NCI-H446 treated with DMSO at 0.1 percent for 48 hours (cell line): ENCODE measurements at regions not wholly inside any gene's neighbourhood (a gene's known extent, or its start where the extent isn't known, plus 50 kb on each side); places are given as distances from the start of the nearest gene placed in this dataset.

Source experiments
- DNase-seq: peaks from one replicate; lab custom pipeline; 2025; lab: John Stamatoyannopoulos, UW

DNA sequence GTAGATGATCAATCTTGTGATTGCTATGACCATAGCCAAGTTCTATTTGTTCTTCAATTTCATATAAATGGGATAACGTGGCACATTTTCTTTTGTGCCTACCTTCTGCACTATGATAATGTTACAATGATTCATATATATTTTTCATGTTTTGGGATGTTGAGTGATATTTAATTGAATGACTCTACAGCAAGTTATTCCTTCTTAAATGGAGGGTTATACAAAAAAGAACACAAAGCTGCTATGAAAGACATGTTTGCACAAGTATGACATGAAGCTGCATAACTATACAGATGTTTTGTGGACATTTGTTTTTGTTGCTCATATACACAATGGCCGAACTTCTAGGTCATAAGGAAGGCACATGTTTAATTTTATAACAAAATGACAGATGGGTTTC lies 356.2 kb downstream of the CBLN2 start:
- no peak for DNase-seq

DNA sequence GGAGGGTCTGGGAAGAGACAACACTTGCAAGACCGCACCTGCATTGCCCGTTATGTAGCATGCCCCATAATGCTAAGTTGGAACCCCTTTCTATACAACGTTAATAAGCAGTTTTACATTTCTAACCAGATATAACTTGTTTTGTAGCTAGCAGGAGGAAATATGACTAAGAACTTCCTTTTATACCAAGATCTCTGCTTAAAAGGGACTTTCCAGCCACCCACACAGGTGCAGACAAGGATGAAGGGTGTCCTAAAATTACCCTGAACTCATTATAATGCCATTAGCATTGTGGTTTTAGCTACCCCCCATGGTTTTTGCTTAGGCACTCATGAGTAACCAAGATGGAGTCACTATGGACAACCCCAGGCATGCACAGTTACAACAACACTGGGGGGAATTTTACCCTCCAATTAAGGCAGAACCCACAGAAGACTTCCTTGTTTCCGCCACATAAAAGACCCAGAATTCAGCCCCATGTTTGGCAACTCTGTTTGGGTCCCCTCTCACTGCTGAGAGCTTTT lies 362.8 kb downstream of the CBLN2 start:
- DNase-seq, result no peak

DNA sequence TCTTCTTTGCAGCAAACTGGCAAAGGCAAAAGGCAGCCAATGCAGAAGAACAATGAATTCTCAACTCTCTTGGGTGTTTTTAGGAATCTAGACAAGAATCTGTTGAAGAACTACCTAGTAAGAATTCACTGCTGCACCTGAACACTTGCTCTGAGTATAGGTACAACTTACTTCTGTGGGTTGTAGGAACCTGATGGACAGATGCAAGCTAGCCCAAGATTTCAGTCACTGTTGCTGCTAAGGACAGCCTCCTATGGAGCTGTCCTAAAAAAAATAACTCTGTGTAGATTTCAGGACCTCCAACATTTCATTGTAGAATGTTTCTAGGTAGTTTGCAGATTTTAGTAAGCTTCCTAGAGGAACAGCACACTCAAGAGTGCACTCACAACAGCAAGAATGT lies 363.5 kb downstream of the CBLN2 start:
- DNase-seq, result no peak

DNA sequence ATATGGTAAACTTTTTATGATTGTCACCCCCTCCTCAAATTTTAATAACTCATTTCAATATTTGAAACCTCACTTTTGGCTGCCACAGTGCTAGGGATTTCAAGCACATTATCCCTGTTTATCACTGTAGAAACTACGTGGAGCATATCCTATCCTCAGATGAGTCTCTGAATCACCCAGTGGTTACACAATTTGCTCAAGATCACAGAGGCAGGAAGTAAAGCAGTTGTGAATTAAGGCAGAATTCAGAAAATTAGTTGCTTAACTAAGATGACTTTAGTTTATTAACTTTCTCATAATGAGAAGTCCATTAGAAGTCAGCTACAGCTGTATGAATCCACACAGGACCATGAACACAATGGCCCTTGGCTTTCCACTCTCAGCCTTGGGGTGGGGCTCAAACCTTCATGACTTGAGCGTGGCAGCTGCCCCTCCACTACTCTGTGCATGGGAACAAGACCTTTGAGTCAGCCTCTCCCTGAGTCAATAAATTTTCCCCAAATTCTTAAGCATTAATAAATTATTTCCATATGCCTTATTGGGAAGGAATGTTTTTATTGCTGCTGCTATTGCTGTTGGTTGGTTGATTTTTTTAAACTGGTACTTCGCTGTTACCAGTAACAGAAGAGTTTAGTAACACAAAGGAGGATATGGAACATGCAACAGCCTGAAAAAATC lies 369.0 kb downstream of the CBLN2 start:
- DNase-seq, result no peak

DNA sequence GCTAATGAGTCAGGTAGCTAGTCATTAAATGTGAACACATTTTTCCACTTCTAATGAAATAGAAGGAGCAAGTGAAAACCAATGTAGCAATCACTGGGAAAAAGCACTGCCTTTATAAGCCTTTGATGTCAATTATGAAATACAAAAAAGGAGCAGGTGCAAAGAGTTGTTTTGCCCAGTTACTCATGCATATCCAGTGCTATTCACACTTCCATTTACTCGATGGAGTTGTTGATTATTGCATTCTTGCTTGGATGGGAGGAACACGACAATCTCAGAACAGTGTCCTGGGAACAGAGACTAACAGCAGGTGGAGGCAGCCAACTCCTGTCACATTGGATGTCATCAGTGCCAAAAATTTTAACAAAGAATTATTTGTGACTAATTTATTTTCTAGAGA lies 372.5 kb downstream of the CBLN2 start:
- DNase-seq, result no peak

DNA sequence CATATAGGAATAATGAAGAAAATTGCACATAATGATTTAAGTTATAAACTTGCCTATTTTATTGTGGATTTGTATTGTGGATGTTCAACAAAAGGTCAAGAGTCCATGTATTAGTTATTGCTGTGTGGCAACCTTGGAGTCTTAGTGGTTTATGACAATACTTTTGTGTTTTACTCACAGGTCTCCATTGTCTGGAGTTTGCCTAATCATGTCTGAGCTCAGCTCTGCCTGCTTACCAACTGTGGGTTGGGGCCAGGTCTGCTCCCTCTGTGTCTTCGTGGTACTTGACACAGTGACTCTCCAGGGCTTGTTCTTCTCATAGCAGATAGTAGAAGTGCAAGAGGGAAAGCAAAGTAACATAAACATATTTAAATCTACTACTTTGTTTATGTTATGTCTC lies 382.5 kb downstream of the CBLN2 start:
- DNase-seq, result no peak

DNA sequence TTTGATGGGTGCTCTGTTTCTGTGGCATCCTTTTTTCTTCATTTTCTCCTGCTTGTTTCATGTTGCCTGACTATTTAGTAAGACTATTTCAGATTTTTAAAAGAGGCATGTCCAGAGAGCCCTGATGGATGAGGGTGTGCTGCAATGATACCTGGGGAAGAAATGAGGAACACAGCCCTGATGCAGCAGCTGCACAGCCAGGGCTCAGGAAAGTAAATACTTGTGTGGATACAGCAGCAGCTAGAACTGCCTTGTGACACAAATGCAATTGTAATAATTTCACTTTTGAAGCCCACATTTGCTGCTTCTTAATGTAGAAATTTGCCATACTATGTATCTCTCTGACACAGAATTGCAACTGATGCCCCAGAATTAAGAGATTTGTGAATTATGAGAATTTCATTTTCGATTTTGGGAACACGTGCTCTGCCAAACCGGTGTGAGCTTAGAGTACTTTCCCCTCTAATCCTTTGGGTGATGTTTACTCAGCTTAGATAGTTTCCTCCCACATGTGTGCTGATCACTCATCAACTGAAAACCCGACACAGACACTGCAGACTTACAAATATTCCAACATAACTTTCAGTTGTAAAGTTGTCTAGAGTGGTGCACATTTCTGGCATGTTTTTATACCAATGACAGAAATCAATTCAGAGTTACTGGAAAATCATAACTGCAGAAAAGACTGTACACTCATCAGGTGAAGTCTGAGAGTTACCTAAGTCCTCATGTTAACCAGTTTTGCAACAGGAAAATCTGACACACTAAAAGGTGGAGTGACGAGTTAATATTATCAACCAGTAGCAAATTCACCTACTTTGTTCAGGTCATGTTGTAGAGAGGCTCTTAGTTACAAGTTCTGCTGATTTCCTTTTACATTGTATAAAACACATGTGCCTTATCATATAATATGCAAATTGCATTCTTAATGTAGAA lies 383.4 kb downstream of the CBLN2 start:
- DNase-seq, result no peak

DNA sequence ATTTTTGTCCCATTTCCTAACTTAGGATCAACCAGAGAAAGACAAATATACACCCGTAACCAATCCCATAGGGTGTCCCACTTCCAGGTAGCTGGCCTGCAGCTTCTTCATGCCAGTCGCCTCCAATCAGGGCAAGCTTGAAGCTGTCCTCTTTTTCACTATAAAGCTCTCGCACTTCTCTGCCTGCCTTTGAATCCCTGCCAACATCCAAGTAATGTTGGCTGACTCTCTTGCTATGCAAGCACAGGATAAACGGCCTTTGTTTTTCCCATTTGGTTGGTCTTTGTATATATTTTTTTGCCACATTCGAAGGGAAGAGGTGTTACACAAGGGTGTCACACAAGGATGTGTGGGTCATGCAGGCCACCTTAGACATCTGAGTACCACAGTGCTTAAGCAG lies 388.8 kb downstream of the CBLN2 start:
- DNase-seq, result no peak

DNA sequence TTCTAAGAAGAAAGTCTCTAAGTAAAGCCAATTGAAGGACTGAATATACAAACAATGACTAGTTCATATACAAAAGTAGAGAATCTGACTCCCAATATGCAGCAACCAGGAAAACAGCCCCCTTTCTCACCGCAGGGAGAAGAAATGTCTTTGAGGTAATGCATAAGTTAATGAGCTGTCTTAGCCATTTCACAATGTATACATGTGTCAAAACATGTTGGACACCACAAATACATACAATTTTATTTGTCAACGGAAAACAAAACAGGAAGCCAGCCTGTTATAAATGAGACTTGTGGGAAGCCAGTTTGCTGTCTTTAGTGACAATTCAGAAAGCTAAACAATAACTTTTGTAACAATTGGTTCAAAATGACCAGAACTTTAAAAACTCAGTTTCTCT lies 389.2 kb downstream of the CBLN2 start:
- DNase-seq, result no peak

DNA sequence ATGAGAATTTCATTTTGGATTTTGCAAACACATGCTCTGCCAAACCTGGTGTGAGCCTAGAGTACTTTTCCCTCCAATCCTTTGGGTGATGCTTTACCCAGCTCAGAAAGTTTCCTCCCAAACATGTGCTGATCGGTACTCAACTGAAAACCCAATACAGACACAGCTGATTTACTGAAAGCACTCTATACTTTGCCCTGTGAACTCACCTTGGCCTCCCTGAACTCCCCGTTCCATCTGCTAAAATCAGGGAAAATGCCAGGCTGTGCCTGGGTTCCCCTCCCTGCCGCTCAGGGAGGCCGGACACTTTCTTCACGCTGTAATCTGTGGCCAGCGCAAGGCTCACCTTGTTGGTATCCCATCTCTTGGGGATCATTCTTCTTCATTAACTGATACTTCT lies 391.2 kb downstream of the CBLN2 start:
- no peak for DNase-seq

DNA sequence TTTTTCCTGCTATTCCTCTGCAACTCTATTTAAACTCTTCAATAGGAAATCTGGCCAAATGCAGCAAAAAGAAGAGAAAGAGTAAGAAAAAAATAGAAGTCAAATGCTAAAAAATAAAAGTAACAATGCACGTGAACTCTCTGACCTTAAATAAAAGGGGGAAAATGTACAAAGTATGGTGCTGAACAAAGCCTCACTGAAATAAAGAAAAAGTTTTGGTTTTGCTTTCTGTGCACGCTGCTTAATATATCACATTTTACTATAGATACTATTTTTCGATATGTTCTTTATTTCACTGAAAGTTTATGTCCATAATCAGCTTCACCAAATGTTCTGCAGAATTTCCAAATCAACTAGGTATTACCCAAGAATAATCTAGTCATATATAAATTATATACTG lies 396.3 kb downstream of the CBLN2 start:
- no peak for DNase-seq

DNA sequence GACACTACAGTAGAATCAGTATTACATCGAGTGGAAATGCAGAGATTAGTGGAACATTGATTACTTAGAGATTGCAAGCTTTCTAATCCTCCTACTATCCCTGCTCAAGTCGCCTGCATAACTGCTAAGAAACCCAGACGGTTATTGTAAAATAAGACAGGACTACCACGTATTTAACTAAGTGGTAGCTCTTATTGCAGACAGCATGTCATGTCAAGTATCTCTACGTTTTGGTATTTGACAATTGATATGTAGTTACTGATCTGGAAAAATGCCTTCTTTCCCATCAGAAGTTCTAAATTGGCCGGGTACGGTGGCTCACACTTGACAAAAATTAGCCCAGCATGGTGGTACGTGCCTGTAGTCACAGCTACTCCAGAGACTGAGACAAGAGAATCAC lies 404.1 kb downstream of the CBLN2 start:
- no peak for DNase-seq

DNA sequence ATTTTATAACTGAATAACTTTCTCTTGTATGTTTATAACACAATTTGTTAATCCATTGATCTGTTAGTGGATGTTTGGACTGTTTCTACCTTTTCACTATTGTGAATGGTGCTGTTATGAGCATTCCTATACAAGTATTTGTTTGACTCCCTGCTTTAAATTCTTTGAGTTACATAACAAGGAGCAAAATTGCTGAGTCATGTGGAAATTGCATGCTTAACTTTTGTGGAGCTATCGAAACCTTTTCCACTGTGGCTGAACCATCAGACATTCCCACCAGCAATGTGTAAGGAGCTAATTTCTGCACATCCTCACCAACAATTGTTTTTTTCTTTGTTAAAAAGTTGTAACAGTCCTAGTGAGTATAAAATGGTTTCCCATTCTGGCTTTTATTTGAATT lies 415.5 kb downstream of the CBLN2 start:
- no peak for DNase-seq

DNA sequence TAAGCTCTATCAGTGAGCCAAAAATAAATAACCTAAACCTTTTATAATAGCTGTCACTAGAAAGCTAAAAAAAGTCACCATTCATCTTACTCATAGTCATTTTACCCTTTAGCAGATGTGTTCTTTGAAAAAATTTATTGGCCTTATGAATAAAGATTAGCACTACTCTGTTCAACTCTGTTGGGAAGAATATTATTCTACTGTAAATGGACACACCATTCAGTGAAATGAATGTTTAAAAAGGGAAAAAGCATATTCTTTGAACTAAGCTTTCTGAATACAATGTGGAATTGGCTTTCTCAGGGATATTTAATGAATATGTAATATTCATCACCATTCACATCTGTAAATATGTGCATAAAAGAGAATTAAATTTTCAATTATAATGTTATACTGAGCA lies 422.0 kb downstream of the CBLN2 start:
- DNase-seq, result no peak

DNA sequence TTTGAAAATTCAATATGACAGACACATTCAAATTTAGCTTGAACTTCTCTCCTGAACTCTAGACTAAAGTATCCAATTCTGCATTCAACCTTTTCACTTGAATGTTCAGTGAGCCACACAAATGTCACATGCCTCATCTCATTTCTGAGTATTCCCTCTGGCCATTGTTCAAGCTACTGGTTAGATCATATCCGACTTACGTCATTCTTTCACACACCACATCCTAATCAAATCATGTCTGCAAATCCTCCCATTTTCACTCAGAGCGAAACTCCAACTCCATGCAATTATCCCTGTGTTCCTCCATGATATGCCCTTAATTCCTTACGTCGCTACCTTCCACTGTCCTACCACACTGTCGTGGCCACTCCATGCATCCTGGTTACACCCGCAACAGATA lies 425.1 kb downstream of the CBLN2 start:
- DNase-seq, result no peak

DNA sequence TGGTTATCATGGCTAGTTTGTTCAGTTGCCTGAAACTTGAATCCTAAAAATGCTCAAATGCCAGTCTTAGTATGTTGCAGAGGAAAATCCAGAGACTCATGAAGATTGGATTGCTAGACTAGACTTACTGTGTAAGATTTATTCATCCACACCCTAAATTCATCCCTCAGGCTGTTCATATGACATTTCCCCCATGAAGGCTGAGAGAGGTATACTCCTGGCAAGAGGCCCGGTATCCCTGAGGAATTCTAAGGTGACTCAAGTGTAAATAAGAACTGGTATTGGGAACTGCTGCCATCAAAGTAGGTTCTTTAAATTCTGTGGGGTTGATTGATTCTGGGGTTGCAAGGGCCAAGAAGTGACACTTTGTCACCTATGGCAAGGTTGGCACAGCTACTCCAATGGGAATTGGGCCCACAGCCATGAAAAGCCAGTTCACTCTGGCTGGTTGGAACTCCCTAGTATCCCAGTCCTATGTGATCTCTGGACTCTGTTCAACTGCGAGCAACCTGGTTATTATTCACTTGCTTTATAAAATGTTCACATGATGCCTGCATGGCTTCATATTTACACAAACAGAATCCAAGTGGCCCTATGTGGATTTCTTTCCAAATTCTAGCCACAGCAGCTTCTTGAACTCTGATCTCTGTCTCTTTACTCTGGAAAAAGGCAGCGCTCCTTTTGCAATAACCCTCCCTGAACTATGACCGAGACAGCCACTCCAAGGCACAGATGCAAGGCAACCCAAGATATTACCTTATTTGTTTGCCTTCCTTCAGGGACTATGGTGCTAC lies 429.1 kb downstream of the CBLN2 start:
- no peak for DNase-seq

DNA sequence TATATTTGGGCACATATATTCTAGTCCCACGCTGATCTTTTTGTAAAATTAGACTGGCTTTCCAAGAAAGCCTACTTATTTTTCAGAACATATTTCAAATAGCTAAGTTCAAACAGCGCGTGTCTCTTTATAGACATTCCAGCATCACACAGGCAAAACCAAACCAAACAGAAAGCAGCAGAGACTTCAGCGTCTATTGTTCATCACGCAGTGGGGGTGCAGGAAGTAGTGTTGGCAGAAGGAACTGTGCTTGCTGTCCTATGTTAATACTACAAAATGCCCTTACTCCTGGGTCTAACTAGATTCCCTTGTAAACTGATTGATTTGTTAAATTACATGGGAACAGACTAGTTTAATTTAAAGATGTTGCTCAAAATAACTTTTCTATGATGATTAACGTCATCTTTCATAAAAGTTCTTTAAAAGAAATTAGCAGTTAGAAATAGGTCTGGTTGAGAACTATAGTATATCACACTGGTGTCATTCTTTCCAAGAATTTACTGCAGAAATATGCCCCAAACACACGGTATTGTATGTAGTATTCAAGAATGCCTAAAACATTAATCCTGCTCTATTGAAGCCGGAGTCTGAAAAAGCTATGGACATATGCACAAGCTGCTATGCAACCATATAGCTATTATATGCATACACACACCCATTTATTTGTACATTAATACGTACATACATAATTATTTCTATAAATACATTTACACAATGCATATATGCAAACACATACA lies 436.3 kb downstream of the CBLN2 start:
- no peak for DNase-seq

DNA sequence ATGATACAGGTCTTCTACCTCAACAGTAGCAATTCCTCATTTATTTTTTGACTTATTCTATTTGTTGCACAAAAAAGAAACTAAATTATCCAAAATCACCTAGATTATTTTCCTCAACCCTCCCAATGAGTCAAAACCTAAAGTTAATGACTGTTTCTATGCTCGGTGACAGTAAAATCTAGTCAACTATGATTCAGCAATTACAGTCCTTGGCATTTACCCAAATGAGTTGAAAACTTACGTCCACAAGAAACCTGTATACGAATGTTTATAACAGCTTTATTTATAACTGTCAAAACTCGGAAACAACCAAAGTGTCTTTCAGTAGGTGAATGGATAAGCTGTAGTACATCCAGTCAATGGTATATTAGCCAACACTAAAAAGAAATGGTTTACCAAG lies 439.3 kb downstream of the CBLN2 start:
- DNase-seq, result no peak

DNA sequence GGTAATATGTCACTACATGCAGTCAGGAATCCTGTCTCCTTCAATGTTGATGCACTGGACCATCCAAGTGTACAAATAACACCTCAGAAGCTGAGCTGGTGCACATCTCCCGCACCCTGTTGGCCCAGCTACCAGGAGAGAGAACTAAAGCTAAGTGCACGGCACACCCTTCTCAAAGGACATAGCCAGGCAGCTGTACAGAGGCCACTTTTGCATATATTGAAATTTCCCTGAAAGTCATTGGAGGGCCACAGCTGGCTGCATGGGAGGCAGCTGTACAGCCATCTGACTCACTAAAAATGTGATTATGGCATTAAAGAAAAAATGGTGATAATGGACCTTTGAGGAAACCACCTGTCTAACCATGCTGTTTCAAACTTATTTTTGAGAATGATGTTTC lies 441.7 kb downstream of the CBLN2 start:
- no peak for DNase-seq

DNA sequence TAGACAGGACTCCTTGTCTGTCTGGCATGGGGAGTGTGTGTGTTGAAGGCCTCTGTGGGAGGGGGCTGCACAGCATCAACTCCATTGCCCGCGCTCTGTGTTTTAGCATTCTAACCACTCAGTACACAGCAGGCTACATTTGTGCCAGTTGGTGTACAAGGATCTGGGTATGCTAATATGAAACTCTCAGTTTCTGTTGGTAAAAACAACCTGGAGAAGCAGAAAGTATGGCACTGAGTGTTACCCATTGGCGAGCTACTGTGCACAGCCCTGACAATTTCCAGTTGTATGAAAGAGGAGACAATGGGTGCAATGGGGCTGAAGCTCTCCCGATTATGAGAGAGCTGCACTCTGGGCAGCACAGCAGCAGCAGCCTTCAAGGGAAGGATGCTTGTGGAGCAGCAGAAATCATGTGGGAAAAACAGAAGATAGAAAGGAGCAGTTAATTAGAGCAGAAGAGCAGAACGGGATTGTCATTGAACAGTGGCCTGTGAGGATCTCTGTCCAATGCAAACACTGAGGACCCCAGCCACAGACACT lies 443.6 kb downstream of the CBLN2 start:
- DNase-seq, result no peak

DNA sequence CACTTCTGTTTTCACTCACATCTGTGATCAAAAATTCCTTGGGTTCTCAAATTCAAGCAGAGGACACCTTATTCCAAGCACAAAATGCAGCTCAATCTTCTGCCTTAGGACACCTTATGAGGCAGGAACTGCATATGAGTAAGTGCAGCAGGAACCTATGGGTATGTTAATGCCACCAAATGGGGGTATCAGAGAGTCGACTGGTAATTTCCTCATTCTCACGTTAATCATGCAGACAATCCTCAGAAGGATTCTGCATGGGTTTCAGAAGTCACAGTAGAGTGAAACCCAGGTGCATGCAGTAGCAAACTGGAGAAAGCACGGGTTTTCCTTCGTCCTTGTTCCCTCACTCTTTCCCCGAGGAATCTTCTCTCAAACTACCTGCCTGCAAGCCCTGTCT lies 452.8 kb downstream of the CBLN2 start:
- no peak for DNase-seq

DNA sequence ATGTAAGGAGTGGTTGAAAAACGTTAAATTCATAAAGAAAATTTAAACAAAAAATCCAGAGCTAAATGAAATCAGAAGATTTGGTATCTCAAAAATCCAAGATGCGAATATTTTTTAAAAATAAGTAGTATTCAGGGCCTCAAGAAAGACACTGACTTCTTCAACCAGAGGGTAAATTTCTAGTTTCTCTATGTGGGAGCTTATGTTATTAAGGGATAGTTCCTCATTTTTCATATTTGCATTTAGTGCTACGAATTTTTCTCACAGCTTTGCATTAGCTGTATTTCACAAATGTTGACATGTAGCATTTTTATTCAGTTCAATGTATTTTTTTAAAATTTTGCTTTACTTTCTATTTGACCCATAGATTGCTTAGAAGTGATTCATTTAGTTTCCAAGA lies 454.7 kb downstream of the CBLN2 start:
- DNase-seq, result no peak
